Stimulated activated CD4-positive, alpha-beta T cell treated with anti-CD3 and anti-CD28 coated beads, TNF-alpha, amount 100 ng/mL, for 4 hours (primary cell): ENCODE measurements at regions not wholly inside any gene's neighbourhood (a gene's known extent, or its start where the extent isn't known, plus 50 kb on each side); places are given as distances from the start of the nearest gene placed in this dataset.
"Not testable (repeated sequence)": the region's sequence is repeated elsewhere in the genome, so short reads cannot be mapped to it uniquely, and the experiment has no call there.

Experiments used
- DNase-seq, 3 experiments: peaks; one replicate each; pipeline ENCODE4 v3.0.0-alpha.2; 2020; ENCODE audit warnings: low read depth in 3 of 3

DNA sequence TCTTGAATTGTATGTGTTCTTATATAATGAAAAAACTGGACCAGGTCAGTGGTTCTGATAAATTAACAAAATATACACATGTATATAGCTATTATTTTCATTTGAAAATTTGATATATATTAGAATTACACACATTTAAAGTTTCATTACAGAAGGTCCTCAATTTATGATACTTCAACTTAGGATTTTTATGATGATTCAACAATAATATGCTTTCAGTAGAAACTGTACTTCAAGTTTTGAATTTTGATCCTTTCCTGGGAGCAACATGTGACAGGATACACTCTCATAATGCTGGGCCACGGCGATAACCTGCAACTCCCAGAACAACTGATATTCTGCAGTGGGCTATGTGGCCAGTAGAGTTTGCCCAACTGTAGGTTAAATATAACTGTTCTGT, 344.7 kb downstream of the TAF11L14 start:
- no peak for DNase-seq

DNA sequence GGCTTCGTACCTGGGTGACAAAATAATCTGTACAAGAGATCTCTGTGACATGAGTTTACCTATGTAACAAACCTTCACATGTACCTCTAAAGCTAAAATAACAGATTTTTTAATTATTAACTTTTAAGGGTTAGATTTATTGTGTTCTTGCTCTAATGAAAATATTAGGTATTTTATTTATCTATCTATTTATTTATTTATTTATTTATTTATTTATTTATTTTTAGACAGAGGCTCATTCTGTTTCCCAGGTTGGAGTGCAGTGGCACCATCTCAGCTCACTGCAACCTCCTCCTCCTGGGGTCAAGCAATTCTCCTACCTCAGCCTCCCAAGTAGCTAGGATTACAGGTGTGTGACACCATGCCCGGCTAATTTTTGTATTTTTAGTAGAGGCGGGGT, 348.4 kb downstream of the TAF11L14 start:
- DNase-seq: not testable (repeated sequence)

DNA sequence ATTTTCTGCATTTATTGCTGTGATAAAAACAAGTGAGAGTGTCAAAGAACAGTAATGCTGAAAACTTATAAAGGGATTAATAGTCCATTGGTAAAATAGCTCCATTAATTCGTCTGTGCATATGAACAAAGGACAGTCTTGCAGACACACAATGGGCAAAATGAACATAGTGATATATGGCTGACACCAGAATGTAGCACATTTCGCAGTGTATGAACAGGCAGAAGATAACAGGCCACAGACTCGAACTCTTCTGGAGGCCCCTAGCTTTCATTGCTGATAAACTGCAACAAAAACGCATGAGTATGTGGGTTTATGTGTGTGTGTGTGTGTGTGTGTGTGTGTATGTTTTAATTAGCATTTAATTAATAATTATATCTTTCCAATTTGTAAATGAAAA, 354.8 kb downstream of the TAF11L14 start:
- no peak for DNase-seq

DNA sequence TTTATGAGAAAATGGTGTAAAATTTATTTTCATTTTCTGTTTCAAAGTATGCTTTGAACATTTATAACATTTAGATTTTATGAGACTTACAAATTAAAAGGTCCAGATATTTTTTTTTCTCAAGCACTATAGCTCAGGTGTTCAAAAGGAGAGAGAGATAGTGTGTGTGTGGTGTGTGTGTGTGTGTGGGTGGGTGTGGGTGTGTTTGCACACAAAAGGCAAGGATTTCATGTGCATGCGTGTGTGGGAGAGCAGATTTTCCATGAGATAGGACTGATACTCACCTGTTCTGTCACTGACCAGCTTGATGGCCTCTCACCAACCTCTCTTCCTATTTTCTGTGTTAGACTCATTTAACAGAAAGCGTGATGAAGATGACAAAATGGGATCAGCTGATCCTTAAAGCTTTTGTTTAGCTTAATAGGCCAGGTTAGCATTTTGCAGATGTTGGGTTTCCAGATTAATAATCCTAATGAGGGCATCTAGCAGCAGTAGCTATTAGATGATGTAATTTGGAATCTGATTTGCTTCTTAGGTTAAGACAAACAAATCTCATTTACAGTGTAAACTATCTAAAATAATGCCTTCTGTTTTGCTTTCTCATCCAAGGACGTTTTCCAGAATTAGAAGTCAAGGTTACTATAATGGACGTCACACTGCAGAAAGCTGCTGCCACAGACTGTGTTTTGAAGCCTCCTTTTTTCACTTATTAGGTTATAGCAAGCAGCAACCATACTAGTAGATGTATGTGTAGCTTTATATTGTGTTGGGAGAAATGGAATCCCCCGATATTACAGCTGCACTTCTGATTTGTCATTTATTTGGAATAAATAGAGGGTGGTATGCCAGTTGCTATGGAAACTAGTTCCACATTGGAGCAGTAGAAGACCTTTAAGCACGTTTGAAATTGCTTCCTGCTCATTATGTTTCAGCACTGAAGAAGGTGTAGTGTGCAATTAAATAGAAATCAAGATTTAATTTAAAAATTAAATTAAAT, 355.6 kb downstream of the TAF11L14 start:
- no peak for DNase-seq

DNA sequence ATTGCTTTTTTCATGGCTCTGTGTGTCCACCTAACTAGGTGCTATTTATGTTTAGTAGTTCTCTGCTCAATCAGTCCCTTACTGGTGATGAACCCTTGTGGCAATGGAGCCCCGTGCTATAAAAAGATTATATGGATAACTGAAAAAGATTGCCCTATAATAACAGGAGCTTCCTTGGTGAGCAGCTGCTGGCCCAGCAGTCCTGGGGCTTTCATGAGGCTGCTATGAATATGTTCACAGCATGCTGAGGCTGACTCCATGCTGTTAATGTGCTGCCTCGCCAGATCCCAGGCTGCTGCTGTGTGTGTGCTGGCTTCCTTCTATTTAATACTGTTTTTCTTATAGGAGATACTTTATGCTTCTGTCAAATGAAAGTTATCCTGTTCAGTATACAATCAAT, 357.5 kb downstream of the TAF11L14 start:
- DNase-seq: no peak

DNA sequence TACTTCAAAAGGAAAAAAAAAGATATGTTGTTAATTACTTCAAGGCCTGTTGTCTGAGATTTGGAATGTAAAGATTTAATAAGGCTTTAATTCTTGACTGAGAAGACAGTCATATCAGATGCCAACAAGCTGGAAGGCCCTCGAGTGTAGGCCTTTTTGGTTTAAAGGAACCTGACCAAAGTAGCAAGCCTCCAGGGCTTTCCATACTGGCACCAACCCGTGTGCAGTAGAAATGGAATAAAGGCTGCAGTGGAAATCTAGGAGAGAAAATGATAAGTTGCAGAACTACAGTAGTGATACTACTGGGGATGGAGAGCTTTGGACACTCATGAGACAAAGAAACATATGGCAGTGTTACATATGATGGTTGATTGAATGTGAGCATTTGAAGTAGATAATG, 358.0 kb downstream of the TAF11L14 start:
- DNase-seq: no peak

DNA sequence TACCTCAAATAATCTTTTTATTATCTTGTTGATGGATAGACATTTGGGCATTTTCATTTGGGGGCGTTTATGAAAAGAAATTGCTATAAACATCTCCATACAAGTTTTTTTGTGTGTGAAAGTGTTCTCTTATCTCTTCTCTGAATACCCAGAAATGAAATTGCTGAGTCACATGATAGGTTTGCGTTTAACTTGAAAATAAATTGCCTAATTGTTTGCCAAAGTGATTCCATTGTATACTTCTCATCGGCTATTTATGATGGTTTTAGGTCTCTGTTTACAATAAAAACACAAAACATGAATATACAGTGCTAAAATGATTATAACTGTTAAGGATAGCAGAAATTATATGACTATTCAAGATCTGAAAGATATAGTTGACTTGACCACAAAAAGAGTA, 361.7 kb downstream of the TAF11L14 start:
- no peak for DNase-seq

DNA sequence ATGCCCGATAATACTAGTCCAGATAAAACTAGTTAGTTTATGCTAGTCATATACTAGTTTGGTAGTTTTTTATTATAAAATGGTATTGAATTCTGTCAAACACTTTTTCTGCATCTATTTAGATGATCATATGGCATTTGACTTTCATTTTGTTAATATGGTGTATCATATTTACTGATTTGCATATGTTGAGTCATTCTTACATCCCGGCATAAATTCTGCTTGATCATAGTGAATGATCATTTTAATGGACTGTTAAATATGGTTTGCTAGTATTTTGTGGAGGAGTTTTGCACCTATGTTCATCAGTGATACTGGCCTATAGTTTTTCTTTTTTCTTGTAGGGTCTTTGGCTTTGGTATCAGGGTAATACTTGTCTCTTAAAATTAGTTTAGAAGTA, 365.6 kb downstream of the TAF11L14 start:
- no peak for DNase-seq

DNA sequence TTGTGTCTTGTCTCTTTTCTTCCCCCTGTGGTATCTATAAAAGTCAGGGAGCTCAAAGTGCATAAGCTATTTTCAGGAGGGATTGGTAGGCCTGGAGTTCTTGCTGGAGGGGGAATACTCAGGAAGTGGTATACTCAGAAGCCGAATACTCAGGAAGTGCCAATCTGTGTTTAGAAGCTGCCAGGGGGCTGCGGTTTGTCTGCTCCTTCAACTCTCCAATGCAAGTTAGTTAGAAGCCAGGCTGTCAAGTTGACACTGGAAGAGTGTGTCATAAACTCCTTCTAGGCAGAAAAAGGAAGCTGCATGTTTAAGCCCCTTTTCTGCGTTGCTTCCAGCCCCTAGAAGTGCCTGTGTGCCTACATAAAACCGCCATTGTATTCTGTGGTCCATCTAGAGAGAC, 366.5 kb downstream of the TAF11L14 start:
- DNase-seq: no peak

DNA sequence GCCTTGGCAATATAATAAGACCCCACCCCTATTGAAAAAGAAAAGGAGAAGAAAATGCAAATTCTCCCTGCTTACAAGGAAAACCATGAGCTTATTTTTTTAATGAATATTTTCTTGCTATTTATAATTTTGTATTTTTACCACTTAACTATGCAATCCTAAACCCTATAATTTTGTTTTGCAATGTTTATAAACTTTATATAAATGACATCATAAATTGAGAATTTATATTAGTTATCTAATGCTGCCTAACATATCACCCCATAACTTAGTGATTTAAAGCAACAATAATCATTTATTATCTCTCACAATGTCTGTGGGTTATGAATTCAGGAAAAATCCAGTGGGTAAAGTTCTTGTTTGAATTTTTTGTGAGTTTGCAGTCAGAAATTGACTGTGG, 369.1 kb downstream of the TAF11L14 start:
- DNase-seq: no peak

DNA sequence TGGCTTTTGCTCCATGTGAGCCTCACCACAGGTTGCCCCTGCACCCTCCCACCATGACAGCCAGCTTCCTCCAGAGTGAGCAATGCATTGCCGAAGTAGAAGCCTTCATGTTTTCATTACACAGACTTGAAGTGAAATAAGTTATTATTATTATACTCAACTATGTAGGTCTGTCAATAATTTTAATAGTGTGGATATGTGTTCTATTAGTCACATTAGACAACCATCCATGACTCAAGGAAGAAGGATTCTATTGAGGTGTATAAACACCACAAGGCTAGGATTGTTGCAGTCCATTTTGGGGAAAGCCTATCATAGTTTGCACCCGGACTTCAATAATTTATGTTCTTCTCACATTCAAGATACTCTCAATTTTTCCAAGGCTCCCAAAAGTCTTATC, 369.5 kb downstream of the TAF11L14 start:
- DNase-seq: no peak

DNA sequence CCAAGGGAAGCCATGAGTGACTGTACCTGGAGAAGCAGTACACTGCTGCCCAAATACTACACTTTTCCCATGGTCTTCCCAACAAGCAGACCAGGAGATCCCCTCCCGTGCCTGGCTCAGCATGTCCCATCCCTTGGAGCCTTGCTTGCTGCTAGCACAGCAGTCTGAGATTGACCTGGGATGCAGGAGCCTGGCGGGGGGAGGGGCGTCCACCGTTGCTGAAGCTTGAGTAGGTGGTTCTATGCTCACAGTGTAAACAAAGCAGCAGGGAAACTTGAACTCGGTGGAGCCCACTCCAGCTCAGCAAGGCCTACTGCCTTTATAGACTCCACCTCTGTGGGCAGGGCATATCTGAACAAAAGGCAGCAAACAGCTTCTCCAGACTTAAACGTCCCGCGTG, 372.0 kb downstream of the TAF11L14 start:
- DNase-seq: not testable (repeated sequence)

DNA sequence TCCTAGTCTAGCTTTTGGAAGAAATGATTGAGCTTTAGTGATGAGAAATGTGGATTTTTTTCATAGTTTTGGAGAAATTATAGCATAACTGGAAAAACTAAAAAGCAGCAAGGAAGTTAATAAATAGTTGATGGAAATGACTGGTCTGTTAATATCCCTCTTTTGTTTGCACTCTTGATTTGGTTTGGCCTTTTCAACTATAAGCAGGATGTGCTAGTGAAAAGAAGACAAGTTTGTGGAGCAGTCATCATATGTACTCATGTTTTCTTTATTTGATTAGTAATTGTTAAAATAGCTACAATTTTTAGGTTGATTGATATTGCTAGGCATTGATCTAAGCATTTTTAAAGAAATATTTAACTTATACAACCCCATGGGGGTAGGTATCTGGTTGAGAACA, 374.7 kb downstream of the TAF11L14 start:
- no peak for DNase-seq

DNA sequence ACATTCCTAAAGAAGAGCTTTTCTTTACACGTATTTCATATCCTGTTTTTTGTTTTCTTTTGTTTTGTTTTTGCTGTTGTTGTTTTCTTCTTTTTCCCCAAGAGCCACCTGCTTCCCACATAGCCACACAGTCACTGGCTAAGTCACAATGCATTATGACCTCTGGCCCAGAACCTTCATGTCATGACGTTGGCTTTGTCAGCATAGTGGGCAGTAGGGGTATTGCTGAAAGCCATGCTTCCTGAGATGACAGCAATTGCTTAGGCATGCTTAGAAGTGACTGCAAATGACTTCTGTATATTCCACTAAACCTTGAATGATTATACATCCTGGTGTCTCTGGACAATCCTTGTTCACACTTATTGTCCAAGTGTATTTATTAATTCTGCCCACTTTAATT, 375.8 kb downstream of the TAF11L14 start:
- DNase-seq: no peak

DNA sequence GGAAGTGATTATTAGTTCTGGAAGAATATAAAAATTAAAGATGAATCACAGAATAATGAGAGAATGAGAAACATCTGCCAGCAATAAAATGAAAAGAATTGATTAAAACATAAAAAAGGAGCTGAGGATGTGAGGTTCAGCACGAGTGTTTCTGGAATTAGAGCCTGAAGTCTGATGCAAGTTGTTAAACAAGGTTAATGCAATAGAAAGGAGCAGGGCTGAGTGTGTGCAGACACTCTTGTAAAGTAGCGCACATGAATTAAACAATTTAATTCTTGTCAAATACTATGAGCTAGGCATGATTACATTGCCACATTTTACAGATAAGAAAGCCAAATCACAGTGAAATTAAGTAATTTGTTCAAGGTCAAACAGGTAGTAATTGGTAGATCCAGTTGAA, 384.2 kb downstream of the TAF11L14 start:
- no peak for DNase-seq

DNA sequence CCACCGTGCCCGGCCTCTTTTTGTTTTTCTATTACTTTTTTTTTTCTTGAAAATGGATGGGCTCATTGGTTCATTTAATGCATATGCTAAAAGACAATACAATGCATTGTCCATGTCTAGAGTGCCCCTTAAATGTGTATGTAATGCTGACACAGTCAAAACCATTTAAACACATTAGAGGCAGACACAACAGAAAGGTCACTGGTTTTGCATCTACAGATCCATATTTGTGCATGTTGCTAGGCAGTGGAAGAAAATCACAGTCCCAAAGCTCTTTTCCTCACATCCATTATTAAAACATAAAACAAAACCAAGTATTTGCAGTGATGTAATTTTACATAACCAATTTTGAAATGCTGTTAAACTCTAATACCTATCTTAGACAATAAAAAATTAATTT, 389.0 kb downstream of the TAF11L14 start:
- no peak for DNase-seq

DNA sequence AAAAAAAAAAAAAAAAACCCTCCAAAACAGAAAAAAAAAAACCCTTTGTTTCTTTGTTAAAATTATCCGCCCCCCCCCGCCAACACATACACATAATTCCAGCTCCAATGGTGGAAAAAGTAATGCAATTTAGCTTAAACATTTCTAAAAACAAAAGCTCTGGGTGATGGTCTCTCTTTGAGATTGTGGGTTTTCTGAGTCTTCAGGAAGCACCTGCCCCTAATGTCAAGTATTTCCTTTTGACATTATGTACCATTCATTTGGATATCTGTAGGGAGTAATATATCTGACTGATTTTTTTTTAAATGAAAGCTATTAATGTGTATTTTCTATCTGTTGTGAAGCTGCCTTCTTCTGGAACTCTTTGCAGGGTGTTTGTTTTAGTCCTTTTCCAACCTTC, 389.7 kb downstream of the TAF11L14 start:
- DNase-seq: no peak

DNA sequence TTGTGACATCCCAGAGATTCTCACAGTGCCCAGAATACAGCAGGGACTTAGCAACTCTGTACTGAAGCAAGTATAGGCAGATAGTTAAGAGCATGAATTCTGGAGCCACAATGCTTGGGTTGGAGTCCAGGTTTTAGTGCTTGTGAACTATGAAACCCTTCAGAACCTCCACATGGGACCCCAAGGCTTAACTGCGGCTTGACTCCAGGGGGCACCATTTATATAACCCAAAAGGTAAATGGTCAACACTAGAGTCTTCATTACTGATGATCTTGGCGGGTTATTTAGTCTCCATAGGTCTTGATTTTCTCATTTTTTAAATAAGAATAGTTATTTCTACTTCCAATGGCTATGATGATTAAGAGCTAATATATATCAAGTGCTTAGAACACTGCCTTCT, 390.3 kb downstream of the TAF11L14 start:
- no peak for DNase-seq

DNA sequence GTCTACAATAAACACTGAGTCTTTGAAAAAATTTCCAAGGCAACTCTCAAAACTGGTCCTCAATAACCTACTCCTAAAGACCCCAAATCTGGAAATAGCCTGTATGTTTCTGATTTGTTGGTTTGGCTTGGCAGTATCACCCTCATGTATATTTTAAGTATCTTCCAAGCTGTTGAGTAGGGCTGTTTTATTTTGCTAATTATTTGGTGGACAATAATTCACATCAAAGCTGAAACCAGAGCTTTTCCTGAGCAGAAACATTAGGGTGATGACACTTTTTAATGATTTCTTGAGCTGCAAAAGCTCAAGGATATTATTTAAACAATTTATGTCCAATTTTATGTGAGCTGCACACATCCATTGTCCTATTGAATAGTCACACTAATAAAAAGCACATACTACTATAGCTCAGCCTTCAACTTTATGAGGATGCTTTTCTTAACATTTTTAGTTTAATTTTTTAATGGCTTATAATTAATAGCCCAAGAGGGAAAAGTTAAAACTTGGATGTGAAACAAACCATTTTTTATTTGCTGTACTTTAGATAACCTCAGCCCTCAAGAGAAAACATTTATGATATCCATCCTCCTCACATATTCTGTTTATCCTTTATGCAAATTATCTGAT, 393.1 kb downstream of the TAF11L14 start:
- DNase-seq: no peak

DNA sequence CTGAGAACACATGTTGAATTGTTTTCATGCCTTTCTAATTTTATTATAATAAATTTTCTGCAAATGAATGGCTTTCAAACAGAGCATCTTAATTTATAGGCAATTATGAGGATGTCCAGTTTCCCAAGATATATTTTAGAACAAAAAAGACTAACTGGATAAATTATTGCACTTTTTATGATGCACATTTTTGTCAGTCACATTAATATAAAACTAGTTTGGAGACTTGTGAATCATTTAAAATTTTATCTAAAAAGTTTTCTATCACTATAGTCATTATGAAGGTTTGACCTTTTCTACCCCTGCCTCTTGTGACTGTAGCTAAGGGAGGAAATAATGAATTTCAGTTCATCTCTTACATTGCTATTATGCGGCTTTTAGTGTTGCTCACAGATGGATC, 393.8 kb downstream of the TAF11L14 start:
- no peak for DNase-seq

DNA sequence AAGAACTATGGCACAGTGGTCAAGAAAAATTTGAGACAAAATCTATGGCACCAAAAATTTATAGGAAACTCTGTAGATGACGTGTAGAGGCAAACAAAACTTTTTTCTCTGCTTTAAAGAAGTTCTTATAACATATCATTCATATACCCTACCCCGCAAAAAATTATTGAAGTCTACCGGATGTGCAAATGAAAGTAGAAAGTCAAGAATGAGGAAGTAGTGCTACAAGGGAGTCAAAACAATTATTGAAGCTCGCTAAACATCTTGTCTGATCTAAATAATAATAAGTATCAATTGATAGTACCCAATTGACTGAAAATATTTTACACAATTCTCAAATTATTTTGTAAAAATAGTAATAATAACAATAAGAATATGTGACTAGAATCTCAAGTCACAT, 398.5 kb downstream of the TAF11L14 start:
- no peak for DNase-seq

DNA sequence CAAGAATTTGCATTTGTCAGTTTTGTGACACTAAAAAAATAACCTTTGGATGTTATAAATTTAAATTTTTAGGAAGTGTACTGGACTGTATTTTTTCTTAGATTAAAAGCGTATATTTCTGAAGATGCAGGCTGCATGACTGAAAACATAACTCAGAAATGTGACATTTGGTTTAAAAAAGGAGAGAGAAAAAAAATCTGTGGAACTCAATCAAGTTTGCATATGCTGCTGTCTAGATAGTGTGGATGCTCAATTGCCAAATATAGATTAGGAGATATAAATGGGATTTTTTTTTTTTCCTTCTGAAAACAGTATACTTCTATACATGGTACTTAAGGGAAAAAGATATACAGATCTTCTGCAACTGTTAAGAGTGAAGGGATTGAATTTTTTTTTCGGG, 402.3 kb downstream of the TAF11L14 start:
- DNase-seq: no peak

DNA sequence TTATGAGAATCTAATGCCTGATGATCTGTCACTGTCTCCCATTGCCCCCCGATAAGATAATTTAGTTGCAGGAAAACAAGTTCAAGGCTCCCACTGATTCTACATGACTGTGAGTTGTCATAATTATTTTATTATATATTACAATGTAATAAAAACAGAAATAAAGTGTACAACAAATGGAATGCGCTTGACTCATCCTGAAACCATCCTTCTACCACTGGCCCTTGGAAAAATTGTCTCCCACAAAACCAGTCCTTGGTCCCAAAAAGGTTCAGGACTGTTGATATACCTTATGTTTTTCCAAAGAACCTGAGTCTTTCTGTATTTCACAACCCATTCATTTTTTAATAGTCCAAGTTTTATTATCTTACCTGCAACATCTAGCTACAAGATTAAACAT, 403.5 kb downstream of the TAF11L14 start:
- DNase-seq: no peak
